Cardiac fibroblast (primary cell): ENCODE measurements at regions not wholly inside any gene's neighbourhood (a gene's known extent, or its start where the extent isn't known, plus 50 kb on each side); places are given as distances from the start of the nearest gene placed in this dataset.
"Not testable (repeated sequence)": the region's sequence is repeated elsewhere in the genome, so short reads cannot be mapped to it uniquely, and the experiment has no call there.

Experiments used
- DNase-seq, 2 donors: peaks; one replicate each; pipeline versions ENCODE4 v3.0.0 to v3.0.0-alpha.2; 2010; ENCODE audit warnings: low read depth in 2 of 2
- H3K4me3 ChIP-seq, 2 donors: replicated peaks in 1 of 2; 1 replicate in 1 of 2; 2 replicates in 1 of 2; pipeline ENCODE4 v1.5.1; 2011; ENCODE audit warnings: low read depth in 2 of 2, low read length in 2 of 2, mild to moderate bottlenecking in 2 of 2, moderate library complexity in 1 of 2
- TF ChIP-seq, protein P1 (sequence below): IDR thresholded peaks from one replicate; pipeline ENCODE4 v1.5.1; 2011; ENCODE audit warnings: low read depth, mild to moderate bottlenecking, low read length, inconsistent platforms

DNA sequence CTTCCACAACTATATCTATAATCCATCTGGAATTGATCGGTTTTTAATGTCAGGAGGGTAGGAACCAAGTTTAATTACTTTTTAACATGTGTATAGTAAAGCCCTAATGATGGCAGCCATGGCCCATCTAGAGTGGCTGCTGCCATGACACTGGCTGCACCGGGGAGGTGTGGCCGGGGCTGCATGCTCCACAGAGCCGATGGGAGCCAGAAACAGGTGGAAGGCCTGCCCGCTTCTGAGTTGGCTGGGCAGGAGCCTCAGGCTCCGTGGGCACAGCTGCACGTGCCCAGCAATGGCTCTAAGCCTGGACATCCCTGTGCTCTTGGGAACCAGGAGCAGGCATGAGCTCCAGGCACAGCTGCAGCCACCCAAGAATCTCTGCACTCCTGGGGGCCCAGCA lies 73.0 kb downstream of the GBP6 start:
- TF ChIP-seq, protein P1, sequence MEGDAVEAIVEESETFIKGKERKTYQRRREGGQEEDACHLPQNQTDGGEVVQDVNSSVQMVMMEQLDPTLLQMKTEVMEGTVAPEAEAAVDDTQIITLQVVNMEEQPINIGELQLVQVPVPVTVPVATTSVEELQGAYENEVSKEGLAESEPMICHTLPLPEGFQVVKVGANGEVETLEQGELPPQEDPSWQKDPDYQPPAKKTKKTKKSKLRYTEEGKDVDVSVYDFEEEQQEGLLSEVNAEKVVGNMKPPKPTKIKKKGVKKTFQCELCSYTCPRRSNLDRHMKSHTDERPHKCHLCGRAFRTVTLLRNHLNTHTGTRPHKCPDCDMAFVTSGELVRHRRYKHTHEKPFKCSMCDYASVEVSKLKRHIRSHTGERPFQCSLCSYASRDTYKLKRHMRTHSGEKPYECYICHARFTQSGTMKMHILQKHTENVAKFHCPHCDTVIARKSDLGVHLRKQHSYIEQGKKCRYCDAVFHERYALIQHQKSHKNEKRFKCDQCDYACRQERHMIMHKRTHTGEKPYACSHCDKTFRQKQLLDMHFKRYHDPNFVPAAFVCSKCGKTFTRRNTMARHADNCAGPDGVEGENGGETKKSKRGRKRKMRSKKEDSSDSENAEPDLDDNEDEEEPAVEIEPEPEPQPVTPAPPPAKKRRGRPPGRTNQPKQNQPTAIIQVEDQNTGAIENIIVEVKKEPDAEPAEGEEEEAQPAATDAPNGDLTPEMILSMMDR = no peak
- no peak for DNase-seq
- no peak overlapping the region for H3K4me3 ChIP-seq

DNA sequence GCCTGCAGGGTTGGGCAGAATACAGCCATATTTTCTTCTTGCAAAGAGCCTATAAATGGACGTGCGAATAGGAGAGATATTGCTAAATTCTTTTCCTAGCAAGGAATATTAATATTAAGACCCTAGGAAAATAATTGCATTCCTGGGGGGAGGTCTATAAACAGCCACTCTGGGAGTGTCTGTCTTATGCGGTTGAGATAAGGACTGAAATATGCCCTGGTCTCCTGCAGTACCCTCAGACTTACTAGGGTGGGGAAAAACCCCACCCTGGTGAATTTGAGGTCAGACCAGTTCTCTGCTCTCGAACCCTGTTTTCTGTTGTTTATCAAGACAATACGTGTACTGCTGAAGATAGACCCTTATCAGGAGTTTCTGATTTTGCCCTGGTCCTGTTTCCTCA lies 74.4 kb downstream of the GBP6 start:
- not testable (repeated sequence) for H3K4me3 ChIP-seq, DNase-seq

DNA sequence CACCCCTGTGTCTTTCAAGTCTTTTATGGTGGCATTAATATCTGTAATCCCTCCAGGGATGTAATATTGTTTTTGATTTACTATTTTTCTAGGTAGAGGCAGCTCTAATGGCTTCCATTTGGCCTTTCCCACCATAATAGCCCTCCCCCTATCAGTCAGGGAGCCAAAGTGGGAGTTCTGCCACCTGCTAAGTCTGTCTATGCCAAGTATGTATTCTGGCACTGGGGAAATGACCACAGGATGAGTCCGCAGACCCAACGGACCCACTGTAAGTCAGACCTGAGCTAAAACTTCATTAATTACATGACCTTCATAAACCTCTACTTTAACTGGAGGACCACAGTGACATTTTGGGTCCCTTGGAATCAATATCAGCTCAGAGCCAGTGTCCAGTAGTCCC lies 77.1 kb downstream of the GBP6 start:
- TF ChIP-seq, protein P1 = no peak
- no peak for DNase-seq
- H3K4me3 ChIP-seq = no peak overlapping the region

DNA sequence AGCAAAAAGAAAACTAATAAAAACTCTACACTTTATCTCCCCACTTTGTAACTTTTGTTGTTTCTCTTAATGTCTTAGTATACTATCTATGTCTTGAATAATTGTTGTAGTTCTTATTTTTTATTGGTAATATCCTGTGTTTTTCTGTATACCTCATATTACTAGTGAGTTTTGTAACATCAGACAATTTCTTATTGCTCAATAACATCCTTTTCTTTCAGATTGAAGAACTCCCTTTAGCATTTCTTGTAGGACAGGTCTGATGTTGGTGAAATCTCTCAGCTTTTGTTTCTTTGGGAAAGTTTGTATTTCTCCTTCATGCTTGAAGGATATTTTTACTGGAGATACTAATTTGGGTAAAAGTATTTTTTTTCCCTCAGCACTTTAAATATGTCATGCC lies 79.8 kb upstream of the LRRC8B start:
- H3K4me3 ChIP-seq = no peak overlapping the region
- TF ChIP-seq, protein P1 = no peak
- DNase-seq = no peak

DNA sequence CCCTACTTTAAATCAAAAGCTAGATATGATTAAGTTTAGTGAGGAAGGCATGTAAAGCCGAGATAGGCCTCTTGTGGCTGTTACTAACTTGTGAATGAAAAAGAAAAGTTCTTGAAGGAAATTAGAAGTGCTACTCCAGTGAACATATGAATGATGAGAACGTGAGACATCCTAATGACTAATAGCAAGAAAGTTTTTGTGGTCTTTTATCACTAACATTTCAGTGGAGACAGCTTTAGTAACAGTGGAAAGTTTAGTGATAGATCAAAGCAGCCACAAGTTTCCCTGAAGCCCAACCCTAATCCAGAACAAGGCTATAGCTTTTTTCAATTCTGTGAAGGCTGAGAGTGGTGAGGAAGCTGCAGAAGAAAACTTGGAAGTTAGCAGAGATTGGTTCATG lies 73.6 kb upstream of the LRRC8B start:
- no peak overlapping the region for H3K4me3 ChIP-seq
- DNase-seq = peak; percentile 17 to 21
- TF ChIP-seq, protein P1 = no peak

DNA sequence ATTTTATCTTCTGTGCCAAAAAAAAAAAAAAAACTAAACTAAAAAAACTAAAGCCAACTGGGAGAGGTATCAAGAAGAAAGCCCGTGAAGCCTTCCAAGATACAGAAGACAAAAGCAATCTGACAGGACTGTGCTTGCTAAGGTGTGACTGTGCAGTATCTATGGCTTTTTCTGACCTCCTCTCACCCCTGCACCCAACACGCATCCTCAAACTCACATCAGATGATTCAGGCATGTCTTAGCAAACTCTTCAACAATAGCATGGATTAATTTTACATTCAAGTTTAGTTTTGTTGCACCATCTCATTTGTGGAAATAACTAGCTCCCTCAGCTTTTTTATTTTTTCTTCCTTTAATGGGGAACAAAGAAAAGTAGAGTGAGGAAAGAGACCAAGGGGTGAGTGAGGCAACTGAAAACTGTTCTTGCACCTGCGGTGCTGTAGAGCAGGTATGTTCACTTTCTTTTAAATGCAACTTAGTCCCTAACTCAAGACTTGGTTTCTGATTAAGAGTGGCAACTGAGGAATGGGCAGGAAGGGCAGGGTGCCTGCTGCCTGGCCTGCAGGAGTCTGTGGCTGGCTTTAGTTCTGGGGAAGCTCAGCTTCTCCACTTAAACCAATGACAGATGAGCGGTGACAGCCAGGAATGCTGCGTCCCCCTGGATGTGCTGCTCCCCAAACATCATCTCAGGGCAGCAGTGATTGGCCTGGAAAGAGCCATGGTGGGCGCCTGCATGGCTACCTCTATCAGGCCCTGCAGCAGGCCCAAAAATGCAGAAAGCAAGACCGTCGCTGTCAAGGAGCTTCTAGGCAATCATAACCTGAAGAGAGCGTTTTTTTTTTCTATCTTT lies 71.3 kb upstream of the LRRC8B start:
- no peak for DNase-seq
- H3K4me3 ChIP-seq = no peak overlapping the region
- TF ChIP-seq, protein P1 = no peak

DNA sequence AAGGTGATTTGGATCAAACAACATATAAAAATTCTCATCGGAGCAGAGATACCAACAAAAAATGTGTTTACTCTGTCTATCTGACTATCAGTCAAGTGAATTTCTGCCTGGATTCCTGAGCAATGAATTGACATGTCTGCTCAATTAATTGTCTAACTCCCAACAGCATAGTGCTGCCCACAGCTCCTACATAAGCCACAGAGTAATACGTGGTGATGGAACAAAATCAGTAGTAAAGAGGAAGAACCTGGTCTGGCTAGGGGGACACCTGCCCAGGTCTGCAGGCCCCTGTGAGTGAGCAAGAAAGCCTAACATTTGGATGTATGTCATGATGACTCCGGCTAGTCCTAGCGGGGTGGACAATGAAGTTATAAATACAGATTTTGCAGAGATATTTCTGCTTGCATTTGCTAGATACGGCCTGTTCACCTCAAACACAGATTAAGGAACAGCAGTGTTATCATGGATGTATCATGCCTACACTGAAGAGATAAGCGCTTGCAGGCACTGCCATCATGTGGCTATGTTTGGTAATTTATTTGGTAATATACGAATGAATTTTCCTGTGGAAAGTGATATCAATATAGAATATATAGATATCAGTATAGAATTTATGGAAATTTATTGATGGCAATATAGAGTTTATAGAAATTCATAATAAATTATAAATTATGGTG lies 69.6 kb upstream of the LRRC8B start:
- no peak overlapping the region for H3K4me3 ChIP-seq
- TF ChIP-seq, protein P1 = peak; percentile 58
- DNase-seq = peak; percentile 49 to 66
